ENCODE measurements at regions not wholly inside any gene's neighbourhood (a gene's known extent, or its start where the extent isn't known, plus 50 kb on each side); places are given as distances from the start of the nearest gene placed in this dataset.
"Not testable (repeated sequence)": the region's sequence is repeated elsewhere in the genome, so short reads cannot be mapped to it uniquely, and the experiment has no call there.

DNA sequence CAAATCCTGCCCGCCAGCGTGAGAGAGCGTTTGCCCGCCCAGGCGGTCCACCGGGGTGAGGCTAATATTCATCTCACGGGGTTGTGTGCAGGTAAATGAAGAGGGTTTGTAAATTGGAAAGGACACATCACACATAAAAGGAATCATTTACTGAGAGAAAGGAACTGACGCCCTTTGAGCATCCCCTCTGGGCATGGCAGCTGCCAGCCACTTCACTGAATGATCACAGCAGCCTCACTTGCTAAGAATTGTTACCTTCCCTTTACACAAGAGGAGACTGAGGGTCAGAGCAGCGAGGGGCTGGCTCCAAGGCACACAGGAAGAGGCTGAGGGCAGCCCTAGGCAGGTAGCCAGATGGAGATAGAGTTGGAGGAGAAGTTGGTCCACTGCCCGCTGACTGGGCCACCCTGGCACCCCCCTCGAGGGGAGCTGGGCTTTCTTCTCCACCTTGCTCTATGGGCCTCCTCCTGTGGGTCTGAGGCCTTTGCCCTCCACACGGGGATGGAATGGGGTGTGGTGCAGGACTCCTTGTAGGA is 96.0 kb downstream of the FOXD2 start:
- H3K4me3 ChIP-seq, result peak overlapping the region in 1 of 2 donors; percentile 26
- H3K27ac ChIP-seq, result no peak overlapping the region
- H3K36me3 ChIP-seq, result no peaks in the 10 kb centered on the region
- H3K9me3 ChIP-seq, result peaks cover 0 to 2% of the 10 kb centered on the region in 2 donors
- H3K27me3 ChIP-seq, result no peaks in the 10 kb centered on the region
- intact Hi-C loops (cut with DNase I; ENCODE audit: low total_unique reads), result no loop called here
- no peak for TF ChIP-seq POLR2A (IDR thresholded peaks at IDR 0.05)
- TF ChIP-seq, protein P1, sequence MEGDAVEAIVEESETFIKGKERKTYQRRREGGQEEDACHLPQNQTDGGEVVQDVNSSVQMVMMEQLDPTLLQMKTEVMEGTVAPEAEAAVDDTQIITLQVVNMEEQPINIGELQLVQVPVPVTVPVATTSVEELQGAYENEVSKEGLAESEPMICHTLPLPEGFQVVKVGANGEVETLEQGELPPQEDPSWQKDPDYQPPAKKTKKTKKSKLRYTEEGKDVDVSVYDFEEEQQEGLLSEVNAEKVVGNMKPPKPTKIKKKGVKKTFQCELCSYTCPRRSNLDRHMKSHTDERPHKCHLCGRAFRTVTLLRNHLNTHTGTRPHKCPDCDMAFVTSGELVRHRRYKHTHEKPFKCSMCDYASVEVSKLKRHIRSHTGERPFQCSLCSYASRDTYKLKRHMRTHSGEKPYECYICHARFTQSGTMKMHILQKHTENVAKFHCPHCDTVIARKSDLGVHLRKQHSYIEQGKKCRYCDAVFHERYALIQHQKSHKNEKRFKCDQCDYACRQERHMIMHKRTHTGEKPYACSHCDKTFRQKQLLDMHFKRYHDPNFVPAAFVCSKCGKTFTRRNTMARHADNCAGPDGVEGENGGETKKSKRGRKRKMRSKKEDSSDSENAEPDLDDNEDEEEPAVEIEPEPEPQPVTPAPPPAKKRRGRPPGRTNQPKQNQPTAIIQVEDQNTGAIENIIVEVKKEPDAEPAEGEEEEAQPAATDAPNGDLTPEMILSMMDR (IDR thresholded peaks at IDR 0.05), result no peak
- no peak for DNase-seq
- no peaks in the 10 kb centered on the region for H3K4me1 ChIP-seq

DNA sequence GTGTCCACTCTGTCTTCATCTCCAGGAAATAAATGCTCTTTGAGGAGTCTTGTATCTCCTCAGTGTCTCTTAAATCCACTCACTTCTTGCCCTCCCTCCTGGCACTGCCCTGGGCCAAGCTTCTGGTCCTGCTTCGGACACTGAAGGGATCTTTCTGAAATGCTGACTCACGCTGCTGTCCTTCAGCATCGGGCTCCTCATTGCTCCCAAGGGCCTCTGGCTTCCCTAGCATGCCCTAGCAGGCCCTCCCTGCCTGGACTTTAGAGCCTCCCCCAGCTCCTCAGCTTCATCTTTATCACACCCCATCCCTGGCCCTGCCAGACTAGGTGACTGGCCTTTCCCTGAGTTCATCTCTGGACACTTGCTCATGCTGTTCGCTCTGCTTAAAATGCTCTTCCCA is 96.6 kb downstream of the FOXD2 start:
- no peak for DNase-seq
- no peaks in the 10 kb centered on the region for H3K4me1 ChIP-seq
- TF ChIP-seq POLR2A (IDR thresholded peaks at IDR 0.05), result no peak
- TF ChIP-seq, protein P1 (IDR thresholded peaks at IDR 0.05), result no peak
- intact Hi-C loops (cut with DNase I; ENCODE audit: low total_unique reads), result no loop called here
- no peaks in the 10 kb centered on the region for H3K36me3 ChIP-seq
- no peak overlapping the region for H3K27ac ChIP-seq
- no peaks in the 10 kb centered on the region for H3K27me3 ChIP-seq
- no peak overlapping the region for H3K4me3 ChIP-seq
- H3K9me3 ChIP-seq, result no peaks in the 10 kb centered on the region

- Histone ChIP-seq H3K4me3 (no peak overlapping the region), H3K36me3 (no peaks in the 10 kb centered on the region), H3K9me3 (no peaks in the 10 kb centered on the region), H3K27ac (no peak overlapping the region), H3K4me1 (no peaks in the 10 kb centered on the region), H3K27me3 (no peaks in the 10 kb centered on the region)
- no peak for DNase-seq
- intact Hi-C loops (cut with DNase I; ENCODE audit: low total_unique reads), result no loop called here
- TF ChIP-seq, protein P1 (IDR thresholded peaks at IDR 0.05), result no peak
- no peak for TF ChIP-seq POLR2A (IDR thresholded peaks at IDR 0.05)
Measured at GRCh38 chr1:47536646-47537118, 98.8 kb downstream of the FOXD2 start.

GRCh38 chr1:47537268-47537667 is 99.4 kb downstream of the FOXD2 start:
- no peak overlapping the region for H3K27ac ChIP-seq
- DNase-seq, result no peak
- no peaks in the 10 kb centered on the region for H3K4me1 ChIP-seq
- H3K9me3 ChIP-seq, result no peaks in the 10 kb centered on the region
- TF ChIP-seq, protein P1 (IDR thresholded peaks at IDR 0.05), result no peak
- no peak for TF ChIP-seq POLR2A (IDR thresholded peaks at IDR 0.05)
- H3K27me3 ChIP-seq, result no peaks in the 10 kb centered on the region
- no peaks in the 10 kb centered on the region for H3K36me3 ChIP-seq
- H3K4me3 ChIP-seq, result no peak overlapping the region
- intact Hi-C loops (cut with DNase I; ENCODE audit: low total_unique reads), result no loop called here

DNA sequence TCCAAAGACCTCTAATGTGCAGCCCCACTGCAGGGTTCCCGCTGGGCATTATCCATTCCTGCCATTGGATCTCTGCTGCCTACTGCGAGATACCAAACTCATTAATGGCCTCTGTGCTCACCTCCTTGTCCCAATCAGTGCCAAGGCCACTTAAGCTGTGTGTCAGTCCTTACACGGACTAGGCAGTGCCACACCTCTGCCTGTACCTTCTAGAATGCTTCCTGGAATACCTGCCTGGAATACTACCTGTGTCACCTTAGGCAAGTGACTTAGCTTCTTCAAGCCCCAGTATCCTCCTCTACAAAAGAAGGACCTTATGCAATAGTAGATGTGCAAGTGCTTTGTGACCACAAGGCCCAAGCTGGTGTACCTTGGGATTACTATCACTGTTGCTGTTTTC is 100.1 kb downstream of the FOXD2 start:
- no peak for DNase-seq

GRCh38 chr1:47538530-47538929 is 100.7 kb downstream of the FOXD2 start:
- H3K36me3 ChIP-seq; H3K9me3 ChIP-seq; H3K4me1 ChIP-seq; intact Hi-C loops (cut with DNase I; ENCODE audit: low total_unique reads); H3K27ac ChIP-seq; H3K4me3 ChIP-seq; DNase-seq; H3K27me3 ChIP-seq: not testable (repeated sequence)

More for the DNA sequence above, 100.1 kb downstream of the FOXD2 start:
- TF ChIP-seq POLR2A (IDR thresholded peaks at IDR 0.05), result no peak
- TF ChIP-seq, protein P1 (IDR thresholded peaks at IDR 0.05), result no peak
- Histone ChIP-seq H3K36me3 (no peaks in the 10 kb centered on the region), H3K4me3 (no peak overlapping the region), H3K27ac (no peak overlapping the region), H3K4me1 (no peaks in the 10 kb centered on the region), H3K27me3 (no peaks in the 10 kb centered on the region), H3K9me3 (no peaks in the 10 kb centered on the region)
- intact Hi-C loops (cut with DNase I; ENCODE audit: low total_unique reads), result no loop called here

DNA sequence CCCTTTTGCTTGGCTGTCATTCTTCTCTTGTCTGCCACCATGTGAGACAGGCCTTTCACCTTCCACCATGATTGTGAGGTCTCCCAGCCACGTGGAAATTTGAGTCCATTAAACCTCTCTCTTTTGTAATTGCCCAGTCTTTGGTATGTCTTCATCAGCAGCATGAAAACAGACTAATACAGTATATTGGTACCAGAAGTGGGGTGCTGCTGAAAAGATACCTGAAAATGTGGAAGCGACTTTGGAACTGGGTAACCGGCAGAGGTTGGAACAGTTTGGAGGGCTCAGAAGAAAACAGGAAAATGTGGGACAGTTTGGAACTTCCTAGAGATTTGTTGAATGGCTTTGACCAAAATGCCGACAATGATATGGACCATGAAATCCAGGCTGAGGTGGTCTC is 103.9 kb downstream of the FOXD2 start:
- H3K4me1 ChIP-seq; H3K9me3 ChIP-seq; DNase-seq; H3K36me3 ChIP-seq; intact Hi-C loops (cut with DNase I; ENCODE audit: low total_unique reads); H3K27ac ChIP-seq; H3K27me3 ChIP-seq; H3K4me3 ChIP-seq: not testable (repeated sequence)

DNA sequence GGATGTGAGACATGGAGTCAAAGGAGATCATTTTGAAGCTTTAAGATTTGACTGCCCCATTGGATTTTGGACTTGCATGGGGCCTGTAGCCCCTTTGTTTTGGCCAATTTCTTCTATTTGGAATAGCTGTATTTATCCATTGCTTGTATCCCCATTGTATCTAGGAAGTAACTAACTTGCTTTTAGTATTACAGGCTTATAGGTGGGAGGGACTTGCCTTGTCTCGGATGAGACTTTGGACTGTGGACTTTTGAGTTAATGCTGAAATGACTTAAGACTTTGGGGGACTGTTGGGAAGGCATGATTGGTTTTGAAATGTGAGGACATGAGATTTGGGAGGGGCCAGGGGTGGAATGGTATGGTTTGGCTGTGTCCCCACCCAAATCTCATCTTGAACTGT is 105.2 kb downstream of the FOXD2 start:
- H3K9me3 ChIP-seq; H3K4me1 ChIP-seq; H3K27ac ChIP-seq; H3K4me3 ChIP-seq; H3K36me3 ChIP-seq; H3K27me3 ChIP-seq; DNase-seq; intact Hi-C loops (cut with DNase I; ENCODE audit: low total_unique reads): not testable (repeated sequence)

Data from uterus (tissue), 3 donors.